ENCODE measurements at regions not wholly inside any gene's neighbourhood (a gene's known extent, or its start where the extent isn't known, plus 50 kb on each side); places are given as distances from the start of the nearest gene placed in this dataset.
A peak's percentile ranks its signal among the peaks of the same experiment; 100 is the strongest.

GRCh38 chr1:29583727-29584126 is 347.4 kb downstream of the PTPRU start:
- no peak for DNase-seq

- no peak for DNase-seq
Measured at GRCh38 chr1:29581256-29581655, 344.9 kb downstream of the PTPRU start.

- DNase-seq: no peak
Measured at GRCh38 chr1:29579821-29580425, 343.6 kb downstream of the PTPRU start.

- DNase-seq: no peak
Measured at GRCh38 chr1:29577512-29577911, 341.2 kb downstream of the PTPRU start.

GRCh38 chr1:29576510-29576909 is 340.2 kb downstream of the PTPRU start:
- no peak for DNase-seq

- no peak for DNase-seq
Measured at GRCh38 chr1:29575826-29576225, 339.5 kb downstream of the PTPRU start.

- DNase-seq: no peak
Measured at GRCh38 chr1:29575277-29575676, 339.0 kb downstream of the PTPRU start.

- no peak for DNase-seq
Measured at GRCh38 chr1:29574871-29575270, 338.5 kb downstream of the PTPRU start.

GRCh38 chr1:29569971-29570634 is 333.8 kb downstream of the PTPRU start:
- DNase-seq: no peak

GRCh38 chr1:29567257-29567656 is 330.9 kb downstream of the PTPRU start:
- DNase-seq: no peak

GRCh38 chr1:29565490-29565889 is 329.2 kb downstream of the PTPRU start:
- no peak for DNase-seq

- DNase-seq: no peak
Measured at GRCh38 chr1:29563571-29563970, 327.2 kb downstream of the PTPRU start.

- DNase-seq: no peak
Measured at GRCh38 chr1:29563092-29563491, 326.8 kb downstream of the PTPRU start.

GRCh38 chr1:29559056-29559455 is 322.7 kb downstream of the PTPRU start:
- DNase-seq: no peak

- no peak for DNase-seq
Measured at GRCh38 chr1:29557701-29558600, 321.6 kb downstream of the PTPRU start.

GRCh38 chr1:29557066-29557465 is 320.7 kb downstream of the PTPRU start:
- DNase-seq: no peak

- no peak for DNase-seq
Measured at GRCh38 chr1:29556657-29557056, 320.3 kb downstream of the PTPRU start.

- no peak for DNase-seq
Measured at GRCh38 chr1:29555043-29555620, 318.8 kb downstream of the PTPRU start.

GRCh38 chr1:29554208-29554778 is 318.0 kb downstream of the PTPRU start:
- no peak for DNase-seq

GRCh38 chr1:29551123-29551936 is 315.0 kb downstream of the PTPRU start:
- peak; percentile 14 for DNase-seq

GRCh38 chr1:29550119-29550841 is 314.0 kb downstream of the PTPRU start:
- peak; percentile 1 for DNase-seq

- peak; percentile 10 for DNase-seq
Measured at GRCh38 chr1:29549728-29550118, 313.4 kb downstream of the PTPRU start.
